OCI-LY7 (cell line): ENCODE measurements at regions not wholly inside any gene's neighbourhood (a gene's known extent, or its start where the extent isn't known, plus 50 kb on each side); places are given as distances from the start of the nearest gene placed in this dataset.

ENCODE experiments used
- EZH2phosphoT487 ChIP-seq: fragments of 200-600 bp; sonication (generic); IDR thresholded peaks from 2 replicates; pipeline ENCODE4 v1.6.1; 2018; ENCODE audit warnings: low read depth, borderline replicate concordance, mild to moderate bottlenecking, mixed run types, antibody characterized with exemption, low read length, moderate library complexity, mixed read lengths
- TF ChIP-seq, protein P1 (sequence below): fragments of 200-600 bp; sonication (generic); conservative IDR thresholded peaks from 2 replicates; pipeline ENCODE4 v1.5.1; 2014; ENCODE audit warnings: mild to moderate bottlenecking, antibody characterized with exemption, low read length, moderate library complexity, mixed read lengths

DNA sequence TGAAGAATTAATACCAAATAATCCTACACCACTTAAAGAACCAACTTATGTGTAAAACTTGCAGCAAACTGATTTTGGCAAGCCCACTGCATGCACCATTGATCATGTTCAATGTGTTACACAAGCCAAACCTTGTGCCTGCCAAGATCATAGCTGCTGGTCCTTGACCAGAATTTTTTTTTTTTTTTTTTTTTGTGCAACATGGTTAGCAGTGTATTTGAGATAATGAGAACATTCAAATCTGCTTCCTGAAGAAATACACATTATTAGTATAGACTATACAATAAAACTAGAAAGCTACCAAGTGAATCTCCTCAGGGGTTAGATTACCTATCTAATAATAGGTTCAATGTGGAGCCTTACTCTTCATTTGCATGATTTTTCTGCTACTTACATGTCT lies 421.0 kb downstream of the MRPL39 start:
- TF ChIP-seq, protein P1, sequence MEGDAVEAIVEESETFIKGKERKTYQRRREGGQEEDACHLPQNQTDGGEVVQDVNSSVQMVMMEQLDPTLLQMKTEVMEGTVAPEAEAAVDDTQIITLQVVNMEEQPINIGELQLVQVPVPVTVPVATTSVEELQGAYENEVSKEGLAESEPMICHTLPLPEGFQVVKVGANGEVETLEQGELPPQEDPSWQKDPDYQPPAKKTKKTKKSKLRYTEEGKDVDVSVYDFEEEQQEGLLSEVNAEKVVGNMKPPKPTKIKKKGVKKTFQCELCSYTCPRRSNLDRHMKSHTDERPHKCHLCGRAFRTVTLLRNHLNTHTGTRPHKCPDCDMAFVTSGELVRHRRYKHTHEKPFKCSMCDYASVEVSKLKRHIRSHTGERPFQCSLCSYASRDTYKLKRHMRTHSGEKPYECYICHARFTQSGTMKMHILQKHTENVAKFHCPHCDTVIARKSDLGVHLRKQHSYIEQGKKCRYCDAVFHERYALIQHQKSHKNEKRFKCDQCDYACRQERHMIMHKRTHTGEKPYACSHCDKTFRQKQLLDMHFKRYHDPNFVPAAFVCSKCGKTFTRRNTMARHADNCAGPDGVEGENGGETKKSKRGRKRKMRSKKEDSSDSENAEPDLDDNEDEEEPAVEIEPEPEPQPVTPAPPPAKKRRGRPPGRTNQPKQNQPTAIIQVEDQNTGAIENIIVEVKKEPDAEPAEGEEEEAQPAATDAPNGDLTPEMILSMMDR: no peak
- TF ChIP-seq EZH2phosphoT487: no peak
